Neuronal stem cell (in vitro differentiated cells): ENCODE measurements at regions not wholly inside any gene's neighbourhood (a gene's known extent, or its start where the extent isn't known, plus 50 kb on each side); places are given as distances from the start of the nearest gene placed in this dataset.

Source experiments
- DNase-seq: peaks from one replicate; pipeline ENCODE4 v3.0.0-alpha.2; 2013; ENCODE audit warnings: low spot score
- H2AFZ ChIP-seq: one replicate; pipeline ENCODE4 v1.6.1; 2013; ENCODE audit warnings: mild to moderate bottlenecking, low read length, inconsistent platforms
- H2AK5ac ChIP-seq: 2 replicates; pipeline ENCODE4 v1.6.1; 2013; ENCODE audit warnings: low read depth, mild to moderate bottlenecking, inconsistent platforms, low read length, moderate library complexity, mixed read lengths
- H2BK120ac ChIP-seq: 2 replicates; pipeline ENCODE4 v1.6.1; 2013; ENCODE audit warnings: low read depth, mild to moderate bottlenecking, inconsistent platforms, low read length, moderate library complexity, mixed read lengths
- H2BK12ac ChIP-seq: one replicate; pipeline ENCODE4 v1.6.1; 2013; ENCODE audit warnings: low read length, inconsistent platforms
- H2BK15ac ChIP-seq: 2 replicates; pipeline ENCODE4 v1.6.1; 2013; ENCODE audit warnings: mild to moderate bottlenecking, low read length, inconsistent platforms, mixed read lengths
- H2BK5ac ChIP-seq: one replicate; pipeline ENCODE4 v1.6.1; 2013; ENCODE audit warnings: inconsistent platforms, mild to moderate bottlenecking, low read length, moderate library complexity
- H3K14ac ChIP-seq: one replicate; pipeline ENCODE4 v1.6.1; 2013; ENCODE audit warnings: low read length, inconsistent platforms
- H3K18ac ChIP-seq: 2 replicates; pipeline ENCODE4 v1.6.1; 2013; ENCODE audit warnings: low read length, inconsistent platforms
- H3K23ac ChIP-seq: 2 replicates; pipeline ENCODE4 v1.6.1; 2013; ENCODE audit warnings: low read depth, mild to moderate bottlenecking, mixed read lengths, low read length, inconsistent platforms; ENCODE audit not compliant: poor library complexity
- H3K27ac ChIP-seq: replicated peaks from 3 replicates; pipeline ENCODE4 v1.5.1; 2013; ENCODE audit warnings: low read length, inconsistent platforms
- H3K27me3 ChIP-seq, 3 experiments: 2 replicates each; pipeline ENCODE4 v1.6.1; 2013; ENCODE audit warnings: low read length in 3 of 3, mild to moderate bottlenecking in 2 of 3, inconsistent platforms in 1 of 3, low read depth in 1 of 3, mixed read lengths in 1 of 3, moderate library complexity in 1 of 3; ENCODE audit not compliant: control insufficient read depth in 3 of 3, insufficient read depth in 3 of 3
- H3K36me3 ChIP-seq, 2 donors: replicated peaks in 1 of 2; 2 replicates each; pipeline ENCODE4 v1.6.1; 2013; ENCODE audit warnings: low read length in 2 of 2; ENCODE audit not compliant: control insufficient read depth in 2 of 2, insufficient read depth in 2 of 2
- H3K4ac ChIP-seq: 2 replicates; pipeline ENCODE4 v1.6.1; 2013; ENCODE audit warnings: inconsistent platforms, mild to moderate bottlenecking, low read length, moderate library complexity
- H3K4me1 ChIP-seq, 2 donors: 1 replicate in 1 of 2; 2 replicates in 1 of 2; pipeline ENCODE4 v1.6.1; 2013; ENCODE audit warnings: low read length in 2 of 2, low read depth in 1 of 2; ENCODE audit not compliant: control insufficient read depth in 2 of 2, insufficient read depth in 1 of 2
- H3K4me2 ChIP-seq: one replicate; pipeline ENCODE4 v1.6.1; 2013; ENCODE audit warnings: mild to moderate bottlenecking, low read length, inconsistent platforms; ENCODE audit not compliant: insufficient read depth, poor library complexity, severe bottlenecking
- H3K4me3 ChIP-seq, 2 donors: 2 replicates each; pipeline ENCODE4 v1.5.1; 2013; ENCODE audit warnings: low read length in 2 of 2, mild to moderate bottlenecking in 2 of 2, inconsistent platforms in 1 of 2, moderate library complexity in 1 of 2
- H3K79me1 ChIP-seq: one replicate; pipeline ENCODE4 v1.6.1; 2013; ENCODE audit warnings: low read depth, mild to moderate bottlenecking, inconsistent platforms, low read length, moderate library complexity
- H3K9ac ChIP-seq: one replicate; pipeline ENCODE4 v1.6.1; 2013; ENCODE audit warnings: mild to moderate bottlenecking, low read depth, low read length, inconsistent platforms; ENCODE audit not compliant: poor library complexity
- H3K9me3 ChIP-seq, 2 donors: replicated peaks in 1 of 2; 2 replicates each; pipeline versions ENCODE3 to v1.6.1; 2013; ENCODE audit warnings: low read length in 2 of 2, mild to moderate bottlenecking in 2 of 2, inconsistent platforms in 1 of 2, low read depth in 1 of 2, mixed read lengths in 1 of 2, moderate library complexity in 1 of 2; ENCODE audit not compliant: control insufficient read depth in 2 of 2, insufficient read depth in 1 of 2
- H4K8ac ChIP-seq: one replicate; pipeline ENCODE4 v1.6.1; 2013; ENCODE audit warnings: low read depth, mild to moderate bottlenecking, inconsistent platforms, low read length, moderate library complexity
- H4K91ac ChIP-seq: one replicate; pipeline ENCODE4 v1.6.1; 2013; ENCODE audit warnings: low read length, low read depth, mild to moderate bottlenecking, inconsistent platforms; ENCODE audit not compliant: poor library complexity
- WGBS, 2 donors: extraction: QIAGEN DNeasy Blood & Tissue Kit; methylation state at CpG; one replicate each; pipeline ENCODE4 v1.1.7; 2013; ENCODE audit warnings: missing lambda C conversion rate in 2 of 2, mixed read lengths in 1 of 2; ENCODE audit not compliant: insufficient read length in 2 of 2, insufficient replicate concordance in 1 of 2; ENCODE audit errors: extremely low coverage in 2 of 2; 5-methylcytosine and 5-hydroxymethylcytosine counted together

- no peak overlapping the region for H3K18ac ChIP-seq
- DNase-seq, result no peak
- H2BK12ac ChIP-seq, result no peak overlapping the region
- no peak overlapping the region for H2BK5ac ChIP-seq
- no peak overlapping the region for H3K27ac ChIP-seq
- no peaks in the 10 kb centered on the region for H3K79me1 ChIP-seq
- H3K4me1 ChIP-seq, result no peaks in the 10 kb centered on the region
- no peaks in the 10 kb centered on the region for H3K9me3 ChIP-seq
- H3K27me3 ChIP-seq, result no peaks in the 10 kb centered on the region
- no peak overlapping the region for H2BK120ac ChIP-seq
- no peak overlapping the region for H3K4ac ChIP-seq
- no peak overlapping the region for H3K4me2 ChIP-seq
- no peak overlapping the region for H2AK5ac ChIP-seq
- H3K4me3 ChIP-seq, result no peak overlapping the region
- WGBS, 2 donors, result no CpG with 5 or more reads among the region's 3 CpGs
- no peak overlapping the region for H2AFZ ChIP-seq
- no peak overlapping the region for H4K91ac ChIP-seq
- H3K23ac ChIP-seq, result no peak overlapping the region
- H3K36me3 ChIP-seq, result no peaks in the 10 kb centered on the region
- H3K9ac ChIP-seq, result no peak overlapping the region
- H4K8ac ChIP-seq, result no peak overlapping the region
- H3K14ac ChIP-seq, result no peak overlapping the region
- H2BK15ac ChIP-seq, result no peak overlapping the region
Measured at GRCh38 chr6:145289573-145289972, 445.7 kb downstream of the EPM2A start.

GRCh38 chr6:145290122-145290521, 445.2 kb downstream of the EPM2A start:
- no peaks in the 10 kb centered on the region for H3K9me3 ChIP-seq
- no peak overlapping the region for H3K4me3 ChIP-seq
- no peak overlapping the region for H3K4me2 ChIP-seq
- H3K4me1 ChIP-seq, result no peaks in the 10 kb centered on the region
- no CpG with 5 or more reads among the region's 2 CpGs for WGBS, 2 donors
- no peaks in the 10 kb centered on the region for H3K79me1 ChIP-seq
- no peak for DNase-seq
- H3K9ac ChIP-seq, result no peak overlapping the region
- no peak overlapping the region for H2BK5ac ChIP-seq
- no peak overlapping the region for H4K8ac ChIP-seq
- no peaks in the 10 kb centered on the region for H3K36me3 ChIP-seq
- H3K23ac ChIP-seq, result no peak overlapping the region
- H2BK15ac ChIP-seq, result no peak overlapping the region
- H3K4ac ChIP-seq, result no peak overlapping the region
- H3K18ac ChIP-seq, result no peak overlapping the region
- no peak overlapping the region for H2AK5ac ChIP-seq
- H4K91ac ChIP-seq, result no peak overlapping the region
- no peak overlapping the region for H2AFZ ChIP-seq
- no peak overlapping the region for H3K27ac ChIP-seq
- no peak overlapping the region for H3K14ac ChIP-seq
- no peak overlapping the region for H2BK12ac ChIP-seq
- H3K27me3 ChIP-seq, result no peaks in the 10 kb centered on the region
- no peak overlapping the region for H2BK120ac ChIP-seq

GRCh38 chr6:145292066-145292465, 443.3 kb downstream of the EPM2A start:
- no peak overlapping the region for H2AK5ac ChIP-seq
- H3K23ac ChIP-seq, result no peak overlapping the region
- H3K36me3 ChIP-seq, result no peaks in the 10 kb centered on the region
- no peak overlapping the region for H3K9ac ChIP-seq
- no peak overlapping the region for H4K91ac ChIP-seq
- H3K9me3 ChIP-seq, result no peaks in the 10 kb centered on the region
- H3K4ac ChIP-seq, result no peak overlapping the region
- H3K4me1 ChIP-seq, result no peaks in the 10 kb centered on the region
- DNase-seq, result no peak
- H3K14ac ChIP-seq, result no peak overlapping the region
- no peaks in the 10 kb centered on the region for H3K79me1 ChIP-seq
- H2BK12ac ChIP-seq, result no peak overlapping the region
- no peak overlapping the region for H3K18ac ChIP-seq
- no peak overlapping the region for H2BK15ac ChIP-seq
- H4K8ac ChIP-seq, result no peak overlapping the region
- H2BK120ac ChIP-seq, result no peak overlapping the region
- WGBS, 2 donors, result no CpG with 5 or more reads among the region's 2 CpGs
- H2BK5ac ChIP-seq, result no peak overlapping the region
- H2AFZ ChIP-seq, result no peak overlapping the region
- no peak overlapping the region for H3K27ac ChIP-seq
- no peaks in the 10 kb centered on the region for H3K27me3 ChIP-seq
- H3K4me3 ChIP-seq, result no peak overlapping the region
- no peak overlapping the region for H3K4me2 ChIP-seq

GRCh38 chr6:145294942-145295341, 440.4 kb downstream of the EPM2A start:
- no CpG with 5 or more reads among the region's 4 CpGs for WGBS, 2 donors

More at GRCh38 chr6:145294942-145295341, 440.4 kb downstream of the EPM2A start:
- no peak overlapping the region for H3K9ac ChIP-seq
- H3K27me3 ChIP-seq, result no peaks in the 10 kb centered on the region
- no peak overlapping the region for H4K8ac ChIP-seq
- no peaks in the 10 kb centered on the region for H3K4me1 ChIP-seq
- no peak overlapping the region for H2BK5ac ChIP-seq
- no peaks in the 10 kb centered on the region for H3K79me1 ChIP-seq
- no peak overlapping the region for H2BK15ac ChIP-seq
- H2BK120ac ChIP-seq, result no peak overlapping the region
- H3K4ac ChIP-seq, result no peak overlapping the region
- no peak overlapping the region for H3K23ac ChIP-seq
- no peak overlapping the region for H3K14ac ChIP-seq
- H2AK5ac ChIP-seq, result no peak overlapping the region
- H2AFZ ChIP-seq, result no peak overlapping the region
- no peak overlapping the region for H4K91ac ChIP-seq
- H3K18ac ChIP-seq, result no peak overlapping the region
- H3K4me3 ChIP-seq, result no peak overlapping the region
- no peak for DNase-seq
- H3K4me2 ChIP-seq, result no peak overlapping the region
- no peak overlapping the region for H3K27ac ChIP-seq
- H2BK12ac ChIP-seq, result no peak overlapping the region
- no peaks in the 10 kb centered on the region for H3K9me3 ChIP-seq
- H3K36me3 ChIP-seq, result no peaks in the 10 kb centered on the region
